Fibroblast of villous mesenchyme (primary cell): ENCODE measurements at regions not wholly inside any gene's neighbourhood (a gene's known extent, or its start where the extent isn't known, plus 50 kb on each side); places are given as distances from the start of the nearest gene placed in this dataset.

ENCODE experiments used
- DNase-seq: peaks from one replicate; pipeline ENCODE4 v3.0.0-alpha.2; 2010; ENCODE audit warnings: low read depth
- H3K4me3 ChIP-seq: 2 replicates; pipeline ENCODE4 v1.5.1; 2011; ENCODE audit warnings: low read depth, mild to moderate bottlenecking, low read length
- CTCF ChIP-seq: IDR thresholded peaks from 2 replicates; pipeline ENCODE4 v1.5.1; 2012; ENCODE audit warnings: low read depth, mild to moderate bottlenecking, low read length; ENCODE audit not compliant: insufficient read depth

GRCh38 chr1:58909914-58910681 lies 126.3 kb upstream of the JUN start:
- no peak overlapping the region for H3K4me3 ChIP-seq
- no peak for DNase-seq
- no peak for TF ChIP-seq CTCF

GRCh38 chr1:58911841-58912499 lies 128.1 kb upstream of the JUN start:
- no peak overlapping the region for H3K4me3 ChIP-seq
- no peak for TF ChIP-seq CTCF
- no peak for DNase-seq

GRCh38 chr1:58914925-58915324 lies 131.1 kb upstream of the JUN start:
- H3K4me3 ChIP-seq: no peak overlapping the region
- DNase-seq: no peak
- TF ChIP-seq CTCF: no peak

DNA sequence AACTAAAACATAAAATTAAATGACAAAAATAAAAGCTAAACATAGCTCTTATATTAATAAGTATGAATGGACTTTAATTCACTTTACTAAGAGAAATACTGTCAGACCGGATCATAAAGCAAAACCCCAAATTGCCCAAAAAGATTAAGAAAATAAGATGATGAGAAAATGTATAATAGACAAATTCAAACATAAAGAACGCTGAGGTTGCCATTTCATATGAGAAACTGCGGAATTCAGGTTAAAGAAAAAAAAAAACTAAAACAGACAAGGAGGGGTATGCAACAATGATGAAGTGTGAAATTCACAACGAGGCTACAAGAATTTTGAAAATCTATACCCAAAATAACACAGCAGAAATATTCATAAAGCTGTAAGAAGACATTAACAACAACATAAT lies 133.6 kb upstream of the JUN start:
- DNase-seq: no peak
- no peak overlapping the region for H3K4me3 ChIP-seq
- no peak for TF ChIP-seq CTCF

DNA sequence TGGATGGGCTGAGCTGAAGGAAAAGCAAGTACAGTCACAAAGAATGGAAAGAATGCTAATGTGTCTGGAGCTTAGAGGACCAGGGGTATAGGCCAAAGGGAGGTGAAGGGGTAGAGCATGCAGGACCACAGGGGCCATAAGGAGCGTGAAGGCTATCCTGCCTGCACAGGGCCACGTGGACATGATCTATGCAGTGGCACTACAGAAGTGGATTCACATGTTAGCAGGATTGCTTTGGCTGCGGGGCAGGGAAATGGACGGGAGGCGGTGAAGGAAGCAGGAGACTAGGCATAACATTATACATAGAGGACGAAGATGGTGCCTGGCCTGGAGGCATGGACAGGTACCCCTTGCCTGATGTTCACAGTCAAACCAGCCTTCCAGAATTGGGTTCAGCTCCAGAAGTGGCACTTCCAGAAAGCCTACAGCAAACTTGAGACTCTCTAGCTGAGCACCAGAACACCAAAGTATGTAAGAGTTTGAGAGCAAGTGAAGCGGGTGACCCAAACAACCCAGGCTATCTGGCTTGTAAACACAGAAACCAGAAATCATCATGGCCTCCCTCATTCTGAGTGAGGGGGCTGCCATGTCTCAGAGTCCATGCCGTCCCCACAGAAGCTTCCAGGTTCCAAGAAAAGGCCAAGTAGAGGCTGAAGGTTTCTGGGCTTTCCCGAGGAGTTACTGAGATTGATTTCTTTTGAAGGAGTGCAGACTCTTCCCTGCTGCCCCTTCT lies 135.5 kb upstream of the JUN start:
- no peak for DNase-seq
- TF ChIP-seq CTCF: no peak

DNA sequence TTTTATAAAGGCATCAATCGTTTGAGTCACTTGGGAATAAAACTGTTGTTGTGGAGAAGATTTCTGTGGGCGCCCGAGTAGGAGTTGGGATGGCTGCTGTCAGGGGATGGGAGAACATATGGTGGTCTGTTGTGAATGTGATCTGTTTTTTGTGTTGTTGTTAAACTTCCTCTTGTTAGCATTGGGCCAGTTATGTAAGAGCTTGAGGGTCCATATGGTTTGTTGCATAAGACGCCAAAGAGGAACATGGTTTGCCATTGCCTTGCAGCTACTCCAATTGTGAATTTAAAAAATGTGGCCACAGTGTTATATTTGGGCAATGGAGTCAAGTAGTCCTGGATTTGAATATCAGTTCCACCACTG lies 136.1 kb upstream of the JUN start:
- no peak for DNase-seq
- H3K4me3 ChIP-seq: no peak overlapping the region
- no peak for TF ChIP-seq CTCF

More for the DNA sequence above, 135.5 kb upstream of the JUN start:
- no peak overlapping the region for H3K4me3 ChIP-seq
